Liver (tissue), 8 donors: ENCODE measurements at regions not wholly inside any gene's neighbourhood (a gene's known extent, or its start where the extent isn't known, plus 50 kb on each side); places are given as distances from the start of the nearest gene placed in this dataset.

Experiments
- DNase-seq: peaks from one replicate; pipeline ENCODE4 v3.0.0-alpha.2; 2017; ENCODE audit warnings: low spot score
- H3K27ac ChIP-seq, 2 donors: one replicate each; pipeline ENCODE4 v1.7.0; 2013; ENCODE audit warnings: inconsistent platforms in 2 of 2, low read length in 2 of 2, control low read depth in 1 of 2, low read depth in 1 of 2, mild to moderate bottlenecking in 1 of 2
- H3K27me3 ChIP-seq, 4 donors: one replicate each; pipeline versions ENCODE4 v1.6.1 to v1.7.0; 2013; ENCODE audit warnings: low read length in 3 of 4, inconsistent platforms in 1 of 4, mild to moderate bottlenecking in 1 of 4, moderate library complexity in 1 of 4; ENCODE audit not compliant: control insufficient read depth in 4 of 4, insufficient read depth in 4 of 4
- H3K36me3 ChIP-seq, 4 donors: one replicate each; pipeline versions ENCODE4 v1.6.1 to v1.7.0; 2013; ENCODE audit warnings: low read length in 3 of 4, mild to moderate bottlenecking in 3 of 4, low read depth in 1 of 4, moderate library complexity in 1 of 4; ENCODE audit not compliant: control insufficient read depth in 4 of 4, insufficient read depth in 3 of 4
- H3K4me1 ChIP-seq, 4 donors: one replicate each; pipeline versions ENCODE4 v1.6.1 to v1.7.0; 2013; ENCODE audit warnings: low read length in 3 of 4, mild to moderate bottlenecking in 3 of 4, moderate library complexity in 1 of 4; ENCODE audit not compliant: control insufficient read depth in 4 of 4, insufficient read depth in 4 of 4
- H3K4me3 ChIP-seq, 3 donors: one replicate each; pipeline versions ENCODE4 v1.6.1 to v1.7.0; 2013; ENCODE audit warnings: low read length in 3 of 3, control low read depth in 1 of 3, low read depth in 1 of 3, mild to moderate bottlenecking in 1 of 3
- H3K9ac ChIP-seq, 2 donors: one replicate each; pipeline ENCODE4 v1.7.0; 2013; ENCODE audit warnings: low read length in 2 of 2, mild to moderate bottlenecking in 2 of 2, moderate library complexity in 2 of 2, control low read depth in 1 of 2, low read depth in 1 of 2
- H3K9me3 ChIP-seq, 4 donors: one replicate each; pipeline versions ENCODE4 v1.6.1 to v1.7.0; 2013; ENCODE audit warnings: low read length in 3 of 4; ENCODE audit not compliant: control insufficient read depth in 4 of 4
- EGR1 ChIP-seq, 2 donors: IDR thresholded peaks; 2 replicates each; pipeline ENCODE4 v1.6.1; 2016 to 2018; ENCODE audit warnings: antibody characterized with exemption in 2 of 2, low read depth in 2 of 2
- FOXA1 ChIP-seq: IDR thresholded peaks from 2 replicates; pipeline ENCODE4 v1.6.1; 2016; ENCODE audit warnings: antibody characterized with exemption
- FOXA2 ChIP-seq: IDR thresholded peaks from 2 replicates; pipeline ENCODE4 v1.6.1; 2016; ENCODE audit warnings: antibody characterized with exemption
- GABPA ChIP-seq, 2 donors: IDR thresholded peaks in 1 of 2; conservative IDR thresholded peaks in 1 of 2; 2 replicates each; pipeline ENCODE4 v1.6.1; 2016; ENCODE audit warnings: antibody characterized with exemption in 2 of 2, mild to moderate bottlenecking in 1 of 2, moderate library complexity in 1 of 2
- HNF4A ChIP-seq, 2 donors: conservative IDR thresholded peaks; 2 replicates each; pipeline ENCODE4 v1.6.1; 2016; ENCODE audit warnings: antibody characterized with exemption in 2 of 2, mild to moderate bottlenecking in 2 of 2
- HNF4G ChIP-seq: IDR thresholded peaks from 2 replicates; pipeline ENCODE4 v1.6.1; 2016; ENCODE audit warnings: antibody characterized with exemption
- JUND ChIP-seq, 2 donors: IDR thresholded peaks; 2 replicates each; pipeline ENCODE4 v1.6.1; 2016; ENCODE audit warnings: antibody characterized with exemption in 2 of 2
- NR2F2 ChIP-seq: IDR thresholded peaks from 2 replicates; pipeline ENCODE4 v1.6.1; 2016; ENCODE audit warnings: antibody characterized with exemption
- RAD21 ChIP-seq, 2 donors: IDR thresholded peaks; 2 replicates each; pipeline ENCODE4 v1.6.1; 2016; ENCODE audit warnings: antibody characterized with exemption in 2 of 2, mild to moderate bottlenecking in 2 of 2
- RXRA ChIP-seq, 2 donors: IDR thresholded peaks; 2 replicates each; pipeline ENCODE4 v1.6.1; 2017 to 2018; ENCODE audit warnings: antibody characterized with exemption in 2 of 2, mild to moderate bottlenecking in 1 of 2
- SP1 ChIP-seq: IDR thresholded peaks from 2 replicates; pipeline ENCODE4 v1.6.1; 2018; ENCODE audit warnings: antibody characterized with exemption, mild to moderate bottlenecking
- TAF1 ChIP-seq: conservative IDR thresholded peaks from 2 replicates; pipeline ENCODE4 v1.6.1; 2016; ENCODE audit warnings: antibody characterized with exemption, mild to moderate bottlenecking
- WGBS: extraction: QIAGEN DNeasy Blood & Tissue Kit; methylation state at CpG from one replicate; pipeline ENCODE4 v1.1.7; 2013; 5-methylcytosine and 5-hydroxymethylcytosine counted together
- TF ChIP-seq, protein P1 (sequence below): IDR thresholded peaks from 2 replicates; pipeline ENCODE4 v1.6.1; 2016; ENCODE audit warnings: antibody characterized with exemption
- TF ChIP-seq, protein P2 (sequence below): IDR thresholded peaks from 2 replicates; pipeline ENCODE4 v1.6.1; 2016; ENCODE audit warnings: antibody characterized with exemption
- TF ChIP-seq, protein P3 (sequence below): IDR thresholded peaks from 2 replicates; pipeline ENCODE4 v1.6.1; 2016; ENCODE audit warnings: antibody characterized with exemption, mild to moderate bottlenecking
- TF ChIP-seq, protein P4 (sequence below): IDR thresholded peaks from 2 replicates; pipeline ENCODE4 v1.6.1; 2016; ENCODE audit warnings: antibody characterized with exemption
- TF ChIP-seq, protein P5 (sequence below): fragments of 150-350 bp; IDR thresholded peaks from 2 replicates; pipeline ENCODE4 v1.5.1; 2017; ENCODE audit warnings: improper control_type of control experiment, low read depth, low read length; ENCODE audit not compliant: missing input control
- donor health status: healthy.
- donor health status: healthy.
- donor health status: healthy.
- donor health status: healthy.
- donor health status: healthy.

DNA sequence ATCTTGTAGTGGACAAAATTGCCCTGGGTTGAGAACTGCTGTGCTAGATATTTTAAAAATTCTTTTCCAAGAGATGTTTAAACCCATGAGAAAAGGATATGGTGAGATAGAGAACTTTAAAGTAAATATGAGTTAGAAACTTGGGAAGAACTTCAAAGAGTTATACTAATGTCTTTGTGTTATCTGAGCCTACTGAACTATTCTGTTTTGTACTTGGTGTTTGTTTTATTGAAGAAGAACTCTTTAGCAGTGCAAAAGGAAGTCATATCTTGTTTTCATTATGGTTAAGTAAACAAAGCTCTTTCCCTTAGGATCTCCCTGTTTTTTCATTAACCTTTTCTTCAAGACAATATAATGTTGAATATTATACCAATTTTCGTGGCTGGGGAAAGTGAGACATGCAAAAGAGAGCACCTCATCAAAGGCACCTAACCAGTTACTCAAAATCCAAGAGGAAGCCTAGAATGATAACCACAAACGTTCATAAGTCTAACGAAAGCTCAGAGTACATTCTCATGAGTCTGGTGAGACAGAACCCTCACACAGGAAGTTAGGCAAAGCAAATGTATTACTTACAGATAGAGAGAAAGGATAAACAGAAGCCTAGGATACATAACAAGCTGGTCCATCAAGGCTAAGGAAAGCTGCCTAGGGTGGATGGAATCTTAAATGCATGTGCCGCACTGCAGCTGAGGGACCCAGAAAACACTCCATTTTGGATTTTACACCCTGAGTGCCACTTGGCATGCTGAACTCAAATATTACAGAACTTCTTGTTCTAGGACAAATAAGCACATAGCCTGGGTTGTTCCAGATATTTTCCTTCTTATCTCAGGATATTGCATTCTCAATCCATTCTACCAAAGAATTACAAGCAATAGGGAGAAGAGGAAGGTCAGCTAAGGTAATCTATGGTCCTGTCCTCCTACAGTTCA is 112.5 kb upstream of the ANO3 start:
- Histone ChIP-seq H3K36me3 (no peaks in the 10 kb centered on the region), H3K27me3 (no peaks in the 10 kb centered on the region), H3K4me3 (no peak overlapping the region), H3K9me3 (no peaks in the 10 kb centered on the region), H3K27ac (no peak overlapping the region), H3K4me1 (no peaks in the 10 kb centered on the region), H3K9ac (no peak overlapping the region)
- 61% methylated on average over 4 of the region's 4 CpGs for WGBS
- TF ChIP-seq, protein P1, sequence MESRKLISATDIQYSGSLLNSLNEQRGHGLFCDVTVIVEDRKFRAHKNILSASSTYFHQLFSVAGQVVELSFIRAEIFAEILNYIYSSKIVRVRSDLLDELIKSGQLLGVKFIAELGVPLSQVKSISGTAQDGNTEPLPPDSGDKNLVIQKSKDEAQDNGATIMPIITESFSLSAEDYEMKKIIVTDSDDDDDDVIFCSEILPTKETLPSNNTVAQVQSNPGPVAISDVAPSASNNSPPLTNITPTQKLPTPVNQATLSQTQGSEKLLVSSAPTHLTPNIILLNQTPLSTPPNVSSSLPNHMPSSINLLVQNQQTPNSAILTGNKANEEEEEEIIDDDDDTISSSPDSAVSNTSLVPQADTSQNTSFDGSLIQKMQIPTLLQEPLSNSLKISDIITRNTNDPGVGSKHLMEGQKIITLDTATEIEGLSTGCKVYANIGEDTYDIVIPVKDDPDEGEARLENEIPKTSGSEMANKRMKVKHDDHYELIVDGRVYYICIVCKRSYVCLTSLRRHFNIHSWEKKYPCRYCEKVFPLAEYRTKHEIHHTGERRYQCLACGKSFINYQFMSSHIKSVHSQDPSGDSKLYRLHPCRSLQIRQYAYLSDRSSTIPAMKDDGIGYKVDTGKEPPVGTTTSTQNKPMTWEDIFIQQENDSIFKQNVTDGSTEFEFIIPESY, result no peak
- TF ChIP-seq FOXA1 (no peak), RXRA (IDR thresholded peaks at IDR 0.05) (no peak), SP1 (peak; percentile 7), HNF4A (conservative IDR thresholded peaks at IDR 0.05) (no peak), NR2F2 (no peak), RAD21 (IDR thresholded peaks at IDR 0.05) (no peak)
- TF ChIP-seq, protein P2, sequence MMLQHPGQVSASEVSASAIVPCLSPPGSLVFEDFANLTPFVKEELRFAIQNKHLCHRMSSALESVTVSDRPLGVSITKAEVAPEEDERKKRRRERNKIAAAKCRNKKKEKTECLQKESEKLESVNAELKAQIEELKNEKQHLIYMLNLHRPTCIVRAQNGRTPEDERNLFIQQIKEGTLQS, result no peak
- no peak for DNase-seq

DNA sequence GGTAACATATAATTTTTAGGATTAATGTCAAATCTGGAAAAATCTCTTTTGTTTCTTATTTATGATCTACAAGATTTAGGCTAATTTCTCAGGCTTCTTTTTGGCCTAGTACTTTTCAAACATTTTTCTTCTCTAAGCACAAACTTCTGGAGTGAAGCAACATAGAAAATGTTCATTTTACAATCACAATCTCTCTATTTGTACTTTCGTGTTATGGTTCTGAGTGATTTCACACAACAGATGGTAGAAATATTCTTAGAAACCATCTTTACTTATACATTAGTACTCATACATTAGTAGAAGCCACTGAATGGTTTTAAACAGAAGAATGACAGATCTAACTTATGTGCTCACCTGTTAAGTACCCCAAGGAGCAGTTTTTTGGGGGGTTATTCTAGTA is 106.3 kb upstream of the ANO3 start:
- TF ChIP-seq HNF4A (conservative IDR thresholded peaks at IDR 0.05), result no peak
- no peak for TF ChIP-seq EGR1 (IDR thresholded peaks at IDR 0.05; ENCODE audit: low read depth in 2 of 2)
- no peak for TF ChIP-seq SP1
- TF ChIP-seq GABPA (IDR thresholded peaks at IDR 0.05 in 1 of 2, conservative IDR thresholded peaks at IDR 0.05 in 1 of 2), result no peak
- TF ChIP-seq, protein P3, sequence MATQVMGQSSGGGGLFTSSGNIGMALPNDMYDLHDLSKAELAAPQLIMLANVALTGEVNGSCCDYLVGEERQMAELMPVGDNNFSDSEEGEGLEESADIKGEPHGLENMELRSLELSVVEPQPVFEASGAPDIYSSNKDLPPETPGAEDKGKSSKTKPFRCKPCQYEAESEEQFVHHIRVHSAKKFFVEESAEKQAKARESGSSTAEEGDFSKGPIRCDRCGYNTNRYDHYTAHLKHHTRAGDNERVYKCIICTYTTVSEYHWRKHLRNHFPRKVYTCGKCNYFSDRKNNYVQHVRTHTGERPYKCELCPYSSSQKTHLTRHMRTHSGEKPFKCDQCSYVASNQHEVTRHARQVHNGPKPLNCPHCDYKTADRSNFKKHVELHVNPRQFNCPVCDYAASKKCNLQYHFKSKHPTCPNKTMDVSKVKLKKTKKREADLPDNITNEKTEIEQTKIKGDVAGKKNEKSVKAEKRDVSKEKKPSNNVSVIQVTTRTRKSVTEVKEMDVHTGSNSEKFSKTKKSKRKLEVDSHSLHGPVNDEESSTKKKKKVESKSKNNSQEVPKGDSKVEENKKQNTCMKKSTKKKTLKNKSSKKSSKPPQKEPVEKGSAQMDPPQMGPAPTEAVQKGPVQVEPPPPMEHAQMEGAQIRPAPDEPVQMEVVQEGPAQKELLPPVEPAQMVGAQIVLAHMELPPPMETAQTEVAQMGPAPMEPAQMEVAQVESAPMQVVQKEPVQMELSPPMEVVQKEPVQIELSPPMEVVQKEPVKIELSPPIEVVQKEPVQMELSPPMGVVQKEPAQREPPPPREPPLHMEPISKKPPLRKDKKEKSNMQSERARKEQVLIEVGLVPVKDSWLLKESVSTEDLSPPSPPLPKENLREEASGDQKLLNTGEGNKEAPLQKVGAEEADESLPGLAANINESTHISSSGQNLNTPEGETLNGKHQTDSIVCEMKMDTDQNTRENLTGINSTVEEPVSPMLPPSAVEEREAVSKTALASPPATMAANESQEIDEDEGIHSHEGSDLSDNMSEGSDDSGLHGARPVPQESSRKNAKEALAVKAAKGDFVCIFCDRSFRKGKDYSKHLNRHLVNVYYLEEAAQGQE, result no peak
- TF ChIP-seq, protein P4, sequence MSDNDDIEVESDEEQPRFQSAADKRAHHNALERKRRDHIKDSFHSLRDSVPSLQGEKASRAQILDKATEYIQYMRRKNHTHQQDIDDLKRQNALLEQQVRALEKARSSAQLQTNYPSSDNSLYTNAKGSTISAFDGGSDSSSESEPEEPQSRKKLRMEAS, result no peak
- no peak for TF ChIP-seq HNF4G
- no peak for TF ChIP-seq TAF1
- no peak for TF ChIP-seq RAD21 (IDR thresholded peaks at IDR 0.05)
- TF ChIP-seq FOXA2, result no peak
- TF ChIP-seq, protein P1, result no peak
- TF ChIP-seq JUND (IDR thresholded peaks at IDR 0.05), result no peak
- TF ChIP-seq, protein P5, sequence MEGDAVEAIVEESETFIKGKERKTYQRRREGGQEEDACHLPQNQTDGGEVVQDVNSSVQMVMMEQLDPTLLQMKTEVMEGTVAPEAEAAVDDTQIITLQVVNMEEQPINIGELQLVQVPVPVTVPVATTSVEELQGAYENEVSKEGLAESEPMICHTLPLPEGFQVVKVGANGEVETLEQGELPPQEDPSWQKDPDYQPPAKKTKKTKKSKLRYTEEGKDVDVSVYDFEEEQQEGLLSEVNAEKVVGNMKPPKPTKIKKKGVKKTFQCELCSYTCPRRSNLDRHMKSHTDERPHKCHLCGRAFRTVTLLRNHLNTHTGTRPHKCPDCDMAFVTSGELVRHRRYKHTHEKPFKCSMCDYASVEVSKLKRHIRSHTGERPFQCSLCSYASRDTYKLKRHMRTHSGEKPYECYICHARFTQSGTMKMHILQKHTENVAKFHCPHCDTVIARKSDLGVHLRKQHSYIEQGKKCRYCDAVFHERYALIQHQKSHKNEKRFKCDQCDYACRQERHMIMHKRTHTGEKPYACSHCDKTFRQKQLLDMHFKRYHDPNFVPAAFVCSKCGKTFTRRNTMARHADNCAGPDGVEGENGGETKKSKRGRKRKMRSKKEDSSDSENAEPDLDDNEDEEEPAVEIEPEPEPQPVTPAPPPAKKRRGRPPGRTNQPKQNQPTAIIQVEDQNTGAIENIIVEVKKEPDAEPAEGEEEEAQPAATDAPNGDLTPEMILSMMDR, result no peak
- TF ChIP-seq FOXA1, result no peak
- Histone ChIP-seq H3K36me3 (no peaks in the 10 kb centered on the region), H3K4me1 (no peaks in the 10 kb centered on the region), H3K9ac (no peak overlapping the region), H3K9me3 (no peaks in the 10 kb centered on the region), H3K4me3 (no peak overlapping the region), H3K27me3 (no peaks in the 10 kb centered on the region), H3K27ac (no peak overlapping the region)
- WGBS, result 93% methylated on average over 1 of the region's 1 CpG
- DNase-seq, result no peak
